ENCODE measurements at regions not wholly inside any gene's neighbourhood (a gene's known extent, or its start where the extent isn't known, plus 50 kb on each side); places are given as distances from the start of the nearest gene placed in this dataset.

GRCh38 chr6:40778196-40778595, 191.0 kb upstream of the LRFN2 start (continued):
- TF ChIP-seq ZBTB33 (IDR thresholded peaks at IDR 0.05; ENCODE audit: extremely low read depth, insufficient replicate concordance, low read length) (no peak), SIN3A (IDR thresholded peaks at IDR 0.05; ENCODE audit: low read depth) (no peak), ELF1 (IDR thresholded peaks at IDR 0.05; ENCODE audit: borderline replicate concordance, low read depth) (no peak)
- TF ChIP-seq, protein P1, sequence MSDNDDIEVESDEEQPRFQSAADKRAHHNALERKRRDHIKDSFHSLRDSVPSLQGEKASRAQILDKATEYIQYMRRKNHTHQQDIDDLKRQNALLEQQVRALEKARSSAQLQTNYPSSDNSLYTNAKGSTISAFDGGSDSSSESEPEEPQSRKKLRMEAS (IDR thresholded peaks at IDR 0.05): no peak

DNA sequence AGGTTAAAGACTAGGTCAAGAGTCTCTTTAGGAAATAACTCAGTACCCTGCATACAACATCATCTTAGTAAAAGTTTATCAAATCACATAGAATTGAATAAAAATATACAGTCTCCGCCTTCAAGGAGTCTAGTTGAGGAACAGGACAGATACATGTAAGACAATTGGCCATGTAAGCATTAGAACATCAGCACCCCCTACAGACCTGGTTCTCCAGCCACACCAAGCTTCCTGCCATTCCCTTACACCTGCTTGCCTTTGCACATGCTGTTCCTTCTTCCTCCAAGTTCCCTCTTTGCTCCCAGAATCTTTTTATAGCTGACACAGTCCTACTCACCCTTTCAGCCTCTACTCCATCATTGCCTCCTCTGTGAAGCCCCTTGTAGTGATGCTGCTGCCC, 187.8 kb upstream of the LRFN2 start:
- POLR2A ChIA-PET: no interaction called here

More for the DNA sequence above, 187.8 kb upstream of the LRFN2 start:
- Histone ChIP-seq H3K27ac (ENCODE audit: low read depth, low read length) (no peak overlapping the region), H3K4me1 (ENCODE audit: control insufficient read depth in 1 of 2, insufficient read depth in 2 of 2, low read length in 2 of 2) (peaks cover 0 to 24% of the 10 kb centered on the region in 2 experiments; a peak in 2 of 4 replicates), H3K27me3 (ENCODE audit: insufficient read depth, low read length) (peaks cover 38% of the 10 kb centered on the region), H3K79me2 (ENCODE audit: insufficient read depth, low read length) (no peaks in the 10 kb centered on the region), H3K36me3 (ENCODE audit: control insufficient read depth in 1 of 2, insufficient read depth in 2 of 2, low read length in 2 of 2) (no peaks in the 10 kb centered on the region), H3K9me2 (ENCODE audit: insufficient read depth) (no peaks in the 10 kb centered on the region), H3K9me3 (ENCODE audit: control insufficient read depth in 1 of 2, insufficient read depth in 1 of 2, low read depth in 1 of 2, low read length in 2 of 2) (no peaks in the 10 kb centered on the region), H3K9ac (ENCODE audit: low read length) (no peak overlapping the region), H4K20me1 (ENCODE audit: insufficient read depth) (no peaks in the 10 kb centered on the region), H3K4me2 (ENCODE audit: low read length) (no peak overlapping the region), H2AFZ (ENCODE audit: low read depth, low read length, poor library complexity, severe bottlenecking) (no peak overlapping the region), H3K4me3 (replicated peaks in 1 of 2; ENCODE audit: low read depth in 1 of 2, low read length in 2 of 2) (no peak overlapping the region)
- intact Hi-C loops (cut with micrococcal nuclease): no loop called here
- ChIA-PET CTCF (no interaction called here), RAD21 (ENCODE audit: low non-redundant PET in 1 of 2, low total read pairs in 2 of 2, uncharacterized antibody in 2 of 2, unreplicated experiment in 2 of 2) (no interaction called here)
- no TSS peak for BruUV-seq (replicated peaks)
- TF ChIP-seq RAD21 (IDR thresholded peaks at IDR 0.05; ENCODE audit: low read depth) (peak; percentile 27; the same call in 1 of the 2 replicates), CEBPB (IDR thresholded peaks at IDR 0.05; ENCODE audit: low read depth) (no peak)
- TF ChIP-seq, protein P2, sequence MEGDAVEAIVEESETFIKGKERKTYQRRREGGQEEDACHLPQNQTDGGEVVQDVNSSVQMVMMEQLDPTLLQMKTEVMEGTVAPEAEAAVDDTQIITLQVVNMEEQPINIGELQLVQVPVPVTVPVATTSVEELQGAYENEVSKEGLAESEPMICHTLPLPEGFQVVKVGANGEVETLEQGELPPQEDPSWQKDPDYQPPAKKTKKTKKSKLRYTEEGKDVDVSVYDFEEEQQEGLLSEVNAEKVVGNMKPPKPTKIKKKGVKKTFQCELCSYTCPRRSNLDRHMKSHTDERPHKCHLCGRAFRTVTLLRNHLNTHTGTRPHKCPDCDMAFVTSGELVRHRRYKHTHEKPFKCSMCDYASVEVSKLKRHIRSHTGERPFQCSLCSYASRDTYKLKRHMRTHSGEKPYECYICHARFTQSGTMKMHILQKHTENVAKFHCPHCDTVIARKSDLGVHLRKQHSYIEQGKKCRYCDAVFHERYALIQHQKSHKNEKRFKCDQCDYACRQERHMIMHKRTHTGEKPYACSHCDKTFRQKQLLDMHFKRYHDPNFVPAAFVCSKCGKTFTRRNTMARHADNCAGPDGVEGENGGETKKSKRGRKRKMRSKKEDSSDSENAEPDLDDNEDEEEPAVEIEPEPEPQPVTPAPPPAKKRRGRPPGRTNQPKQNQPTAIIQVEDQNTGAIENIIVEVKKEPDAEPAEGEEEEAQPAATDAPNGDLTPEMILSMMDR (IDR thresholded peaks at IDR 0.05 in 2 of 3, conservative IDR thresholded peaks at IDR 0.05 in 1 of 3; ENCODE audit: borderline replicate concordance in 1 of 3, insufficient read depth in 1 of 3, low read depth in 2 of 3, low read length in 2 of 3): 0 out of 6 replicates have a peak, but pooled peaks of 1 of the 3 experiments have one; percentile 16
- DNase-seq (ENCODE audit: low read depth, low spot score): no peak
- ATAC-seq: no peak

Data from HCT116 (cell line).